ENCODE measurements at regions not wholly inside any gene's neighbourhood (a gene's known extent, or its start where the extent isn't known, plus 50 kb on each side); places are given as distances from the start of the nearest gene placed in this dataset.

DNA sequence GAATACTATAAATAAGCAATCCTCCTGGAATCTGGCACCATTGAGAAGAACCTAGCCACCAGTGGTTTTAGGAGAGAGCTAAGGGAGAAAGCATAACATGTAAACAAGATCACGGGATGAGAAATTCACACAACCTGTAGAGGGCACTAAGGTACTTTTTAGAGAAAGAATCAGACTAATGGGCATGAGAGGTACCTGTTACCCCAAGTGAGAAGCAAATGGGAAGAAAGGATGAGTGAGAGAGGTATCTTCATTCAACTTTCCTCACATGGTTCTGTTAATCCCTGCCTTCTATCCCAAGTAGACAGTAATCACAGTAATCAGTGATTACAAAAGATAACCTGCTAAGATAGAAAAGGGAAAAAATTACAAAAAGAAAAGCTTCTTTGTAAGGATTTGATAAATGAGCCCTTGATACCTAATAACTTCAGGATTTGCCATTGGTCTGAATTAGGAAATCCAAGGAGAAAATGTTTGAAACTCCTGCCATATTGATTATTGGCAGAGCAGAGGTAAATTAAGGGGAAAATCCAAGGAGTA lies 251.1 kb upstream of the ADGRL2 start:
- no peaks in the 10 kb centered on the region for H3K4me1 ChIP-seq (ENCODE audit: insufficient read depth, low read length, severe bottlenecking)
- TF ChIP-seq, protein P1, sequence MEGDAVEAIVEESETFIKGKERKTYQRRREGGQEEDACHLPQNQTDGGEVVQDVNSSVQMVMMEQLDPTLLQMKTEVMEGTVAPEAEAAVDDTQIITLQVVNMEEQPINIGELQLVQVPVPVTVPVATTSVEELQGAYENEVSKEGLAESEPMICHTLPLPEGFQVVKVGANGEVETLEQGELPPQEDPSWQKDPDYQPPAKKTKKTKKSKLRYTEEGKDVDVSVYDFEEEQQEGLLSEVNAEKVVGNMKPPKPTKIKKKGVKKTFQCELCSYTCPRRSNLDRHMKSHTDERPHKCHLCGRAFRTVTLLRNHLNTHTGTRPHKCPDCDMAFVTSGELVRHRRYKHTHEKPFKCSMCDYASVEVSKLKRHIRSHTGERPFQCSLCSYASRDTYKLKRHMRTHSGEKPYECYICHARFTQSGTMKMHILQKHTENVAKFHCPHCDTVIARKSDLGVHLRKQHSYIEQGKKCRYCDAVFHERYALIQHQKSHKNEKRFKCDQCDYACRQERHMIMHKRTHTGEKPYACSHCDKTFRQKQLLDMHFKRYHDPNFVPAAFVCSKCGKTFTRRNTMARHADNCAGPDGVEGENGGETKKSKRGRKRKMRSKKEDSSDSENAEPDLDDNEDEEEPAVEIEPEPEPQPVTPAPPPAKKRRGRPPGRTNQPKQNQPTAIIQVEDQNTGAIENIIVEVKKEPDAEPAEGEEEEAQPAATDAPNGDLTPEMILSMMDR (IDR thresholded peaks at IDR 0.05; ENCODE audit: low read length): peak; percentile 55
- TF ChIP-seq EZH2 (IDR thresholded peaks at IDR 0.05; ENCODE audit: borderline replicate concordance, low read length): no peak
- no peaks in the 10 kb centered on the region for H3K79me2 ChIP-seq (ENCODE audit: insufficient read depth, low read length)
- H3K27me3 ChIP-seq (ENCODE audit: insufficient read depth, low read length): no peaks in the 10 kb centered on the region
- H4K20me1 ChIP-seq (ENCODE audit: insufficient read depth, low read length): no peaks in the 10 kb centered on the region
- H3K36me3 ChIP-seq (ENCODE audit: insufficient read depth, low read length): no peaks in the 10 kb centered on the region
- no peaks in the 10 kb centered on the region for H3K9me2 ChIP-seq (ENCODE audit: low read depth, low read length)
- H3K27ac ChIP-seq (ENCODE audit: low read depth, low read length, poor library complexity, severe bottlenecking): no peak overlapping the region
- no peaks in the 10 kb centered on the region for H3K9me3 ChIP-seq (ENCODE audit: low read length)
- no peak overlapping the region for H2AFZ ChIP-seq (ENCODE audit: low read length)
- H3K9ac ChIP-seq (ENCODE audit: low read length): no peak overlapping the region
- no peaks in the 10 kb centered on the region for H3F3A ChIP-seq (ENCODE audit: insufficient read depth, low read length)
- H3K4me2 ChIP-seq (ENCODE audit: low read length): no peak overlapping the region
- no peak overlapping the region for H3K4me3 ChIP-seq (ENCODE audit: low read depth, low read length, poor library complexity, severe bottlenecking)

DNA sequence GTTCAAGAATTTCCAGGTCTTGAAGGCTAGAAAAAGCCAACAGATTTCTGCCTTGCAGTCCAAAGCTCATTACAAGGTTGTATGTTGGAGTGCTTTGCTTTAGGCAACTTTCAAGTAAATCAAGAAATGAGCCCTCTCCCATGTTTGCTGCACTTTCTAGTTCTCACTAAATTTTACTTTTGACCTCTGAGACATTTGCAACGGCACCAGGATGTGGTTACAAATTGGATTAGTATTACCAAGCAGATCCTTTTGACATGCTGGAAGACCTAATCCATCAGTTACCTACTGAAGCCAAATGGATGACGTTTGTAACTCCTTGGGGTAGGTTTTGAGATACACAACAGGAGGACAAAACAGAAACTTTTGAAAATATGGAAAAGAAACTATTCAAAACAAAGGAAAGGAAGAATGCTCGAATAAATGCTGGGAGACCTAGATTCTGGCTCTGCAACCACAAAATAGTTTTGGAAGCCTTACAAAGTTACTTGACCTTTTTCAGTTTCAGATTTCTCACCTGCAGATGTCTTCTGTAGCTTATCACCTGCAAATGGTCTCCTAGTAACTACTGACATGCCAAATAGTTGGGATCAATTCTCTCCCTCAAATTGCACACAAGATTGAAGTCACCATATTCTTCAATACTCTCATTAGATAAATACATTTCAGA lies 251.7 kb upstream of the ADGRL2 start:
- H3F3A ChIP-seq (ENCODE audit: insufficient read depth, low read length): no peaks in the 10 kb centered on the region
- TF ChIP-seq, protein P1 (IDR thresholded peaks at IDR 0.05; ENCODE audit: low read length): no peak
- no peak for TF ChIP-seq EZH2 (IDR thresholded peaks at IDR 0.05; ENCODE audit: borderline replicate concordance, low read length)
- no peak overlapping the region for H3K9ac ChIP-seq (ENCODE audit: low read length)
- H3K79me2 ChIP-seq (ENCODE audit: insufficient read depth, low read length): no peaks in the 10 kb centered on the region
- H3K27me3 ChIP-seq (ENCODE audit: insufficient read depth, low read length): no peaks in the 10 kb centered on the region
- H3K4me2 ChIP-seq (ENCODE audit: low read length): no peak overlapping the region
- no peaks in the 10 kb centered on the region for H3K4me1 ChIP-seq (ENCODE audit: insufficient read depth, low read length, severe bottlenecking)
- no peaks in the 10 kb centered on the region for H3K9me2 ChIP-seq (ENCODE audit: low read depth, low read length)
- H3K9me3 ChIP-seq (ENCODE audit: low read length): no peaks in the 10 kb centered on the region
- H3K27ac ChIP-seq (ENCODE audit: low read depth, low read length, poor library complexity, severe bottlenecking): no peak overlapping the region
- no peaks in the 10 kb centered on the region for H4K20me1 ChIP-seq (ENCODE audit: insufficient read depth, low read length)
- H2AFZ ChIP-seq (ENCODE audit: low read length): no peak overlapping the region
- H3K4me3 ChIP-seq (ENCODE audit: low read depth, low read length, poor library complexity, severe bottlenecking): no peak overlapping the region
- H3K36me3 ChIP-seq (ENCODE audit: insufficient read depth, low read length): no peaks in the 10 kb centered on the region

DNA sequence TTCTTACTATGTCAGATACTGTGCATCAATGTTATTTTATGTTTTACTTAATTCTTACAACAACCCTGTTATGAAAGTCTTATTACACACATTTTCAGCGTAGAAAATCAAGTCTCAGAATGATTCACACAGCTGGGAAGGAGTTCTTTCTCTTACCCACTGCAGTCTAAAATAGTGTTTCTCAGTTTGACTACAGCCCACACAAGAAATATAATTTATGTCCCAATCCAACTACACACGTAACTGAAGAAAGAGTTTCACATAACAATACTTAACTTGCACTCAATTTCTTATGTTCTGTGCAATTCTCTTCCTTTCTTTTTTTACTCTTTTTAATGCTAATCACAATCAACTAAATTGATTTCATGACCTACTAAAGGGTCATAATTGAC lies 252.8 kb upstream of the ADGRL2 start:
- Histone ChIP-seq H2AFZ (ENCODE audit: low read length) (no peak overlapping the region), H3K4me3 (ENCODE audit: low read depth, low read length, poor library complexity, severe bottlenecking) (no peak overlapping the region), H3K27ac (ENCODE audit: low read depth, low read length, poor library complexity, severe bottlenecking) (no peak overlapping the region), H3K9me3 (ENCODE audit: low read length) (no peaks in the 10 kb centered on the region), H3K9ac (ENCODE audit: low read length) (no peak overlapping the region), H3K4me2 (ENCODE audit: low read length) (no peak overlapping the region), H3K9me2 (ENCODE audit: low read depth, low read length) (no peaks in the 10 kb centered on the region), H4K20me1 (ENCODE audit: insufficient read depth, low read length) (no peaks in the 10 kb centered on the region), H3K27me3 (ENCODE audit: insufficient read depth, low read length) (no peaks in the 10 kb centered on the region), H3K79me2 (ENCODE audit: insufficient read depth, low read length) (no peaks in the 10 kb centered on the region), H3F3A (ENCODE audit: insufficient read depth, low read length) (no peaks in the 10 kb centered on the region), H3K36me3 (ENCODE audit: insufficient read depth, low read length) (no peaks in the 10 kb centered on the region), H3K4me1 (ENCODE audit: insufficient read depth, low read length, severe bottlenecking) (no peaks in the 10 kb centered on the region)
- no peak for TF ChIP-seq EZH2 (IDR thresholded peaks at IDR 0.05; ENCODE audit: borderline replicate concordance, low read length)
- TF ChIP-seq, protein P1 (IDR thresholded peaks at IDR 0.05; ENCODE audit: low read length): no peak
